H9 (cell line): ENCODE measurements at regions not wholly inside any gene's neighbourhood (a gene's known extent, or its start where the extent isn't known, plus 50 kb on each side); places are given as distances from the start of the nearest gene placed in this dataset.

Source experiments
- DNase-seq: peaks from one replicate; pipeline ENCODE4 v3.0.0-alpha.2; 2017
- H2AFZ ChIP-seq: one replicate; pipeline ENCODE4 v1.6.1; 2013; ENCODE audit warnings: mild to moderate bottlenecking, low read length, control low read depth, moderate library complexity
- H2AK5ac ChIP-seq: 2 replicates; pipeline ENCODE4 v1.6.1; 2013; ENCODE audit warnings: low read length, control low read depth, mixed read lengths; ENCODE audit not compliant: insufficient read length
- H2BK120ac ChIP-seq: one replicate; pipeline ENCODE4 v1.6.1; 2013; ENCODE audit warnings: low read depth, mild to moderate bottlenecking, low read length, control low read depth, inconsistent platforms; ENCODE audit not compliant: poor library complexity, severe bottlenecking
- H2BK12ac ChIP-seq: 2 replicates; pipeline ENCODE4 v1.6.1; 2013; ENCODE audit warnings: low read length, control low read depth, mixed read lengths, low read depth; ENCODE audit not compliant: insufficient read length
- H2BK15ac ChIP-seq: 2 replicates; pipeline ENCODE4 v1.6.1; 2013; ENCODE audit warnings: low read depth, low read length, control low read depth
- H2BK20ac ChIP-seq: one replicate; pipeline ENCODE4 v1.6.1; 2013; ENCODE audit warnings: low read depth, mild to moderate bottlenecking, low read length, control low read depth, inconsistent platforms; ENCODE audit not compliant: poor library complexity, severe bottlenecking
- H2BK5ac ChIP-seq: 2 replicates; pipeline ENCODE4 v1.6.1; 2013; ENCODE audit warnings: low read length, control low read depth, mixed read lengths; ENCODE audit not compliant: insufficient read length
- H3K14ac ChIP-seq: 2 replicates; pipeline ENCODE4 v1.6.1; 2013; ENCODE audit warnings: low read length, control low read depth; ENCODE audit not compliant: insufficient read depth
- H3K18ac ChIP-seq: 2 replicates; pipeline ENCODE4 v1.6.1; 2013; ENCODE audit warnings: low read depth, mild to moderate bottlenecking, mixed read lengths, low read length, control low read depth; ENCODE audit not compliant: insufficient read length
- H3K23ac ChIP-seq: 2 replicates; pipeline ENCODE4 v1.6.1; 2013; ENCODE audit warnings: low read length, control low read depth, mixed read lengths, low read depth; ENCODE audit not compliant: insufficient read length
- H3K23me2 ChIP-seq: 2 replicates; pipeline ENCODE4 v1.6.1; 2013; ENCODE audit warnings: low read depth, mild to moderate bottlenecking, mixed read lengths, low read length, control low read depth; ENCODE audit not compliant: insufficient read length, poor library complexity, severe bottlenecking
- H3K27ac ChIP-seq: 2 replicates; pipeline ENCODE4 v1.5.1; 2013; ENCODE audit warnings: low read length, control low read depth, mixed read lengths, low read depth; ENCODE audit not compliant: insufficient read length
- H3K27me3 ChIP-seq: 2 replicates; pipeline ENCODE4 v1.6.1; 2013; ENCODE audit warnings: low read length, control low read depth, inconsistent platforms; ENCODE audit not compliant: insufficient read depth
- H3K4ac ChIP-seq: 2 replicates; pipeline ENCODE4 v1.6.1; 2013; ENCODE audit warnings: low read depth, mild to moderate bottlenecking, control low read depth, inconsistent platforms, low read length, moderate library complexity
- H3K4me1 ChIP-seq: 2 replicates; pipeline ENCODE4 v1.6.1; 2013; ENCODE audit warnings: low read length, control low read depth, inconsistent platforms; ENCODE audit not compliant: insufficient read depth
- H3K4me2 ChIP-seq: 2 replicates; pipeline ENCODE4 v1.6.1; 2013; ENCODE audit warnings: low read length, control low read depth, mixed read lengths; ENCODE audit not compliant: insufficient read length, insufficient read depth
- H3K56ac ChIP-seq: 2 replicates; pipeline ENCODE4 v1.6.1; 2013; ENCODE audit warnings: low read depth, mild to moderate bottlenecking, mixed read lengths, low read length, control low read depth; ENCODE audit not compliant: insufficient read length
- H3K79me1 ChIP-seq: 2 replicates; pipeline ENCODE4 v1.6.1; 2013; ENCODE audit warnings: low read depth, mild to moderate bottlenecking, moderate library complexity, low read length, control low read depth, inconsistent platforms; ENCODE audit not compliant: insufficient read depth, poor library complexity, severe bottlenecking
- H3K79me2 ChIP-seq: 2 replicates; pipeline ENCODE4 v1.6.1; 2013; ENCODE audit warnings: low read length, control low read depth, inconsistent platforms; ENCODE audit not compliant: insufficient read depth
- H3K9ac ChIP-seq: 2 replicates; pipeline ENCODE4 v1.6.1; 2013; ENCODE audit warnings: low read length, control low read depth, mixed read lengths; ENCODE audit not compliant: insufficient read length; ENCODE audit errors: extremely low read depth
- H3K9me3 ChIP-seq: one replicate; pipeline ENCODE4 v1.6.1; 2013; ENCODE audit warnings: low read depth, low read length, inconsistent platforms; ENCODE audit not compliant: control insufficient read depth
- H3T11ph ChIP-seq: one replicate; pipeline ENCODE4 v1.6.1; 2013; ENCODE audit warnings: mild to moderate bottlenecking, low read length, control low read depth, inconsistent platforms
- H4K20me1 ChIP-seq: one replicate; pipeline ENCODE4 v1.6.1; 2013; ENCODE audit not compliant: control insufficient read depth, insufficient read length, insufficient read depth
- H4K5ac ChIP-seq: 2 replicates; pipeline ENCODE4 v1.6.1; 2013; ENCODE audit warnings: low read depth, mild to moderate bottlenecking, mixed read lengths, low read length, control low read depth; ENCODE audit not compliant: insufficient read length
- H4K8ac ChIP-seq: replicated peaks from 2 replicates; pipeline ENCODE4 v1.6.1; 2013; ENCODE audit warnings: low read length, control low read depth, mixed read lengths, low read depth; ENCODE audit not compliant: insufficient read length
- H4K91ac ChIP-seq: 2 replicates; pipeline ENCODE4 v1.6.1; 2013; ENCODE audit warnings: low read depth, mild to moderate bottlenecking, moderate library complexity, mixed read lengths, low read length, control low read depth; ENCODE audit not compliant: insufficient read length
- H3K27ac Mint-ChIP-seq, 3 experiments: 2 replicates in 2 of 3; 3 replicates in 1 of 3; pipeline ENCODE4 v1.8.0; 2020 to 2021; ENCODE audit warnings: mixed read lengths in 3 of 3, mild to moderate bottlenecking in 1 of 3, moderate library complexity in 1 of 3
- H3K27me3 Mint-ChIP-seq: 2 replicates; pipeline ENCODE4 v1.8.0; 2021; ENCODE audit warnings: low read depth, mild to moderate bottlenecking, moderate library complexity, mixed read lengths
- H3K36me3 Mint-ChIP-seq, 3 experiments: 2 replicates in 2 of 3; 3 replicates in 1 of 3; pipeline ENCODE4 v1.8.0; 2020 to 2021; ENCODE audit warnings: low read depth in 3 of 3, mixed read lengths in 3 of 3; ENCODE audit not compliant: insufficient read depth in 1 of 3
- H3K4me1 Mint-ChIP-seq, 2 experiments: 2 replicates each; pipeline ENCODE4 v1.8.0; 2020; ENCODE audit warnings: mixed read lengths in 2 of 2
- H3K4me3 Mint-ChIP-seq, 2 experiments: 2 replicates in 1 of 2; 3 replicates in 1 of 2; pipeline ENCODE4 v1.8.0; 2020 to 2021; ENCODE audit warnings: mild to moderate bottlenecking in 2 of 2, mixed read lengths in 2 of 2, moderate library complexity in 1 of 2
- H3K9me3 Mint-ChIP-seq, 2 experiments: 2 replicates in 1 of 2; 3 replicates in 1 of 2; pipeline ENCODE4 v1.8.0; 2020; ENCODE audit warnings: mild to moderate bottlenecking in 2 of 2, mixed read lengths in 2 of 2, moderate library complexity in 1 of 2
- CTCF ChIP-seq: fragments of 200-600 bp; sonication (generic); conservative IDR thresholded peaks from 3 replicates; pipeline ENCODE4 v1.8.0; 2021; ENCODE audit warnings: antibody characterized with exemption, mild to moderate bottlenecking
- WGBS: extraction: QIAGEN DNeasy Blood & Tissue Kit; methylation state at CpG from one replicate; pipeline ENCODE4 v1.1.7; 2013; ENCODE audit warnings: missing lambda C conversion rate, low lambda C conversion rate, mixed read lengths; ENCODE audit not compliant: insufficient read length; ENCODE audit errors: extremely low coverage; 5-methylcytosine and 5-hydroxymethylcytosine counted together

DNA sequence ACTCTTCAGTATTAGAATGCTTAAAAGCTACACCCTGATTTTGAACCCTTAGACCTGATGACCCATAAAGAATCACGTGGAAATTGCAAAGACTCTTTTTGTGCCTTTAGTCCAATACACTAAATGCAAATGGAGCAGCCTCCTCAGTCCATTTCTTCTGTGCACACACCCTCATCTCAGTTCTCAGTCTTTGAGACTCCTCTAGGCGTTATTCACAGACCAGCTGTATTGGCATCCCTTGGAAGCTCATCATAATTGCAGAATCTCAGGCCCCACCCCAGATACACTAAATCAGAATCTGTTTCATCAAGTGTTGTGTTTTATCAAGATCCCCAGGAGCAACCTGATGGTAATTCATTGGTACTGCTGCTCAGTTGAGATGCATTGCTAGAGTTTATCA is 335.0 kb upstream of the ATP5MC3 start:
- Mint-ChIP-seq H3K27me3 (peaks cover 8% of the 10 kb centered on the region), H3K27ac (no peak overlapping the region)

More for the DNA sequence above, 335.0 kb upstream of the ATP5MC3 start:
- no CpG with 5 or more reads among the region's 2 CpGs for WGBS
- H3K9me3 Mint-ChIP-seq: peaks cover 7 to 9% of the 10 kb centered on the region in 2 experiments; a peak in 4 of 5 replicates
- Histone ChIP-seq H3K14ac (no peak overlapping the region), H2AFZ (no peak overlapping the region), H3K56ac (no peak overlapping the region), H4K20me1 (no peaks in the 10 kb centered on the region), H2AK5ac (no peak overlapping the region), H3T11ph (no peak overlapping the region), H3K18ac (no peak overlapping the region), H4K8ac (no peak overlapping the region), H4K91ac (no peak overlapping the region), H4K5ac (no peak overlapping the region), H2BK120ac (no peak overlapping the region), H3K23ac (no peak overlapping the region), H3K4me2 (no peak overlapping the region), H3K79me1 (no peaks in the 10 kb centered on the region), H3K23me2 (no peaks in the 10 kb centered on the region), H3K9ac (no peak overlapping the region), H3K27me3 (no peaks in the 10 kb centered on the region), H3K4me1 (no peaks in the 10 kb centered on the region; the same call in 1 of the 2 replicates), H2BK15ac (no peak overlapping the region), H3K79me2 (no peaks in the 10 kb centered on the region), H2BK12ac (no peak overlapping the region), H3K9me3 (no peaks in the 10 kb centered on the region), H3K27ac (no peak overlapping the region), H3K4ac (no peak overlapping the region), H2BK20ac (no peak overlapping the region), H2BK5ac (no peak overlapping the region)
- H3K36me3 Mint-ChIP-seq: peaks cover 5 to 9% (median 9%) of the 10 kb centered on the region in 3 experiments; a peak in 5 of 7 replicates
- no peak overlapping the region for H3K4me3 Mint-ChIP-seq
- no peak for TF ChIP-seq CTCF
- peaks cover 24 to 32% of the 10 kb centered on the region in 2 experiments for H3K4me1 Mint-ChIP-seq
- DNase-seq: no peak
